Ovary (tissue), 3 donors: ENCODE measurements at regions not wholly inside any gene's neighbourhood (a gene's known extent, or its start where the extent isn't known, plus 50 kb on each side); places are given as distances from the start of the nearest gene placed in this dataset.

ENCODE experiments used
- CTCF ChIP-seq, 3 donors: fragments of 450-650 bp in 2 of 3; fragments of 200-600 bp in 1 of 3; IDR thresholded peaks; one replicate each; pipeline versions ENCODE4 v1.5.1 to v1.8.0; 2016 to 2022; ENCODE audit warnings: antibody characterized with exemption in 3 of 3, mild to moderate bottlenecking in 1 of 3
- POLR2A ChIP-seq: fragments of 450-650 bp; IDR thresholded peaks from one replicate; pipeline ENCODE4 v1.6.1; 2017; ENCODE audit warnings: antibody characterized with exemption, mild to moderate bottlenecking, moderate library complexity
- donor health status: DM: no; HTN: no; CAD: no.

DNA sequence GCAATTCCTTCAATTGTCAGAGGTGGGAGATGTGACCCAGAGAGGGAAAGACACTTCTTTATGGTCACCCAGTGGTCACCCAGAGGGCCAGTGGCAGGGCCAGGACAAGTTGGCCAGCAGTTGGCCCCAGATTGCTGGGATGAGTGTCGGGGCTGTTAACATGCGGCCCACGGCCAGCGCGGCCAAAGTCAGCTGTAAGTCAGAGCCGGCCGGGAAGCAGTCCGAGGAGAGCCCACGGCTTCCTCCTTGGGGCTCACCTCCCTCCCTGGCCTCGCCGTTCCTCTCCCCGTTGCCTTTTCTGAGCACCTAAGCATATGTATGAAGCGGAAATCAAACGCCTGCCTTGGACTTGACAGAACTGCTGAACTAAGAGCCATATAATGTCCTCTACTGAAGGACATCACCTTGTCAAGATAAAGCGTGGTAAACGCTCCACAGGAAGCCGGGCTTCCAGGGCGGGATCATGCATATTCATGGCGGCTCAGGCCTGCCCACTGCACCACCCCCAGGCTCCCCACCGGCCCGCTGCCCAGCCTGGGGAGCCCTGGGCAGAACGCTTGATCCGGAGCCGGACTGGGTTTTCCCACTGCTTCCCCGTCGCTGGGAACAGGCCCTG lies 245.4 kb upstream of the POU3F1 start:
- TF ChIP-seq CTCF (IDR thresholded peaks at IDR 0.05): no peak
- no peak for TF ChIP-seq POLR2A
